GM19238 (cell line): ENCODE measurements at regions not wholly inside any gene's neighbourhood (a gene's known extent, or its start where the extent isn't known, plus 50 kb on each side); places are given as distances from the start of the nearest gene placed in this dataset.

Experiments used
- DNase-seq: peaks from one replicate; pipeline ENCODE4 v3.0.0; 2011; ENCODE audit warnings: low spot score; ENCODE audit not compliant: insufficient read length

DNA sequence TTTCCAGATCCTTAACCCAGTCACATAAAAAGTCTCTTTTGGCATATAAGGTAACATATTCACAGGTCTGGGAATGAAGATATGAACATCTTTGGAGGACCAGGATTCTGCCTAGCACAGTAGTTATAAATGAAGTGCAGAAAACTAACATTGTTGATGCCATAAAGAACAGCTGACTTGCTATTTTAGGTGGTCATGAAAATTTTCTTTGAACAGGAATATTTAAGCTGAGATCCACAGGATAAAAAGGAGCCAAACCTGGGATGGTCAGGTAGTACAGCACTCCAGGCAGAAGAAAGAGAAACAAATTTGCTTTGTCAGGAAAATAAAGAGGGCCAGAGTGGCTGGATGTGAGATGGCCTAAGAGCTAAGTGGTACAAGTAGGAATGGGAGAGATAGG is 80.0 kb downstream of the CENPW start:
- DNase-seq: no peak

DNA sequence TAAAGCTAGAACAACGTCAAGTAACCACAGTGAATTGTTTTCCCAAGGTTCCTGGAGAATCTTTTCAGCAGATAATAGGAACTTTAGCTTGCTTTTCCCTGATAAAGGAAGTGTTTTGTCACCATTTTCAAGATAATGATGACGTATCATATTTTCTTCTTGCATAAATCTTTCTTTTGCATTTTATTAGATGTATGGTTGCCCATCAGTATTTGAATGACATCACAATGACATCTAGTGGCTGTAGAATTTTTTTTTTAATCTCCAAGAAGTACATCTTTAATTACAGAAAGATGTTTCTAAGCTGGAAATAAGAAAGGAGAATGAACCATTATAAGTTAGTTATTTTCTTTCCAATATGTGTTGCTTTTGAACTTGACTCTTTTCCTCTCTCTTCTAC is 83.0 kb downstream of the CENPW start:
- no peak for DNase-seq

DNA sequence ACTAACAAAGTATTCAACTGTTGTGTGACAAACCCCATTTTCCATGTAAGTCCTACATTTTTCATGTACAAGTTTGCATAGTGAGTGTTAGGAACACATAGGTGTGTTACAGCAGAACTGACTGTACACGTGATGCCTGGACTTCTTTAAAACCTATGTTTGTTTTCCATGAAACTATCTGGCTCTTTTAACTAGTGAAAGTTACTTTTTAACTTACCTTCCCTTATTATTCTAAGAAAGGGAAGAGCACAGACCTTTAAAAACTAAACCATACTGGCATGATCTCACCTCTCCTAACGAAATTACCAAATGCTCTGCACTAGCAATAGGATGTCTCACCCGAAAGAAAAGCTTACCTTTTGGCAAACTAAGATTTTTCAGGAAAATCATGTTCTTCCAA is 87.8 kb downstream of the CENPW start:
- no peak for DNase-seq

DNA sequence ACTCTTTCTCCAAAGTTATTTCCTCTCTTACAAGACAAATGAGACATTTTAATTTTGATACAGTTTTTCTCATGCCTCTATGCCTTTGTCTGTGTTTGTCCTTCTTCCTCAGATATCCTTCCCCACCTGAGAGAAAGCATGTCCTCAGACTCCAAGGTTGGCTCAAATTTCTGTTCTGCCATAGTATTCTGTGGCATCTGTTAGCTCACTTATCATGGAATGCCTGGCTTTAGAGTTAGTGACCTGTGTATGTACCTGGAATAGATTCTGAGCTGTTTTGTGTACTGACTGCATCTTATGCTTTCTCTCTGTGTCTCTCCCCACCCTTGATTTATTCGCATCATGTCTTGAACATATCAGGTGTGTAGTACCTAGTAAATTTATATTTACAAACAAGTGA is 90.0 kb downstream of the CENPW start:
- no peak for DNase-seq

DNA sequence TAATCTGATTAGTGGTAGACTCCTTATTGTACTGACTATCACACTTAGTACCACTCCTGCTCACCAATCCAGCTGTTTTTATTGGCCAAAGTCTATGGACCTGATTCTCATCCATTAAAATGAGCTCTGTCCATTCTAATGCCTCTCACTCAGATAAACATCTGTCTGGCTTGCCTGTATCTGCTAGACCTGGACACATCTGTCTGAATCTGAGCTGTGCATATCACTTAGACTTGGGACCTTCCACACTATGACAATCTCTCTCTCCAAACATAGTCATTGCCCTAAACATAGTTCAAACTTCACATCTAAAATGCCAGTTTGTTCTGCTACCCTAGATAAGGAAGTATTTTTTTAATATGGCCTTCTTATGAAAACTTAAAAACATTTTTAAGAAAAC is 92.6 kb downstream of the CENPW start:
- no peak for DNase-seq

DNA sequence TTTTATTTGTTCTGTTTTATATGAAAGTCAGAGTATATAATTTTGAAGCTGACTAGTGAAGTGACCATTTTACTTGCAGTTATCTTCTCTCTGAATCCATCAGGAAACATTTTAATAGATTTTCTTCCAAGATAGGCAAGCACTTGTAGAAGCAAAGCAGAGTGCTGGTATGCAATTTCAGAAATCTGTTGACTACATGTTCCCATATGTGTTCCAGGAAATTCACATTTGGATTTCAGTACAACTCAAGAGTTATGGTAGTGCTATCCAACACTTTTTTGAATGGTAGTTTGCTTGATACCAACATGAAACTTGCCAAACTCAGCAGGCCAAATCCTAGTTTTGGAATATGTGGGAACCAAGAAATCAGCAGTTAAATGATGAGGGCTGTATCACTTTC is 94.0 kb downstream of the CENPW start:
- no peak for DNase-seq

DNA sequence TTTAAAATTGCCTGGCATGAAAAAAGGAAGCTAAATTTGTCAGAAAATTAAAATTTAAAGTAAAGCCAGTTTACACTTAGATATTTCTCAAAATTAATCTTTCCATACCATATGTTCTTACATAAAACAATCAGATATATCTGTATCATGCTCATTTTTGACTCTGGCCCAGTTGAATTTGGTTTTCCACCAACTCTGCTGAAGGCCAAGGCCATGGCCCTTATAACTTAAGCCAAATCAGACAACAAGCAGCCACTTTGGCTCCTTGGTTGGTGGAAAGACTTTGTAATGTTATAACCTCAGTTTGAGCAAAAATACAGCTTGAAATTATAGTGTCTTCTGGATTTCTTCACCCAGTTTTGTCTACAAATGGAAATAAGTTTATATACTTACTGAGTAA is 97.3 kb downstream of the CENPW start:
- no peak for DNase-seq

DNA sequence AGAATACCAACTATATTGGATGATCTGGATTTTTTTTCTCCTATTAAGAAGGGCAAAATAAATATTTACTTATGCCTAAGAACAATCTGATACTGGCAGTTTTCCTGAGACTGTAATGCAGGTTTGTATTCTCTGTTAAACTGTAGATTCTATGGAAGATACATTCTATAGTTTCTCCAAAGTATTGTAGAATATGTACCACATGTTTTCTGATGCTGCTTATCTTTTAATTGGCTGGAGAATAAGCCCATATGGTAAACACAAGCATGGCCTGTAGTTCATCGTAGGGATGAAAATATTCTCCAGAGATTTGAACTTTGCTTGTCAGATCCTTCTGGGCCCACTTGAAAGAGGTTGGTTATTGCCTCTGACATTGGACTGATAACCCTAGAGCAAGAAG is 99.1 kb downstream of the CENPW start:
- DNase-seq: no peak

DNA sequence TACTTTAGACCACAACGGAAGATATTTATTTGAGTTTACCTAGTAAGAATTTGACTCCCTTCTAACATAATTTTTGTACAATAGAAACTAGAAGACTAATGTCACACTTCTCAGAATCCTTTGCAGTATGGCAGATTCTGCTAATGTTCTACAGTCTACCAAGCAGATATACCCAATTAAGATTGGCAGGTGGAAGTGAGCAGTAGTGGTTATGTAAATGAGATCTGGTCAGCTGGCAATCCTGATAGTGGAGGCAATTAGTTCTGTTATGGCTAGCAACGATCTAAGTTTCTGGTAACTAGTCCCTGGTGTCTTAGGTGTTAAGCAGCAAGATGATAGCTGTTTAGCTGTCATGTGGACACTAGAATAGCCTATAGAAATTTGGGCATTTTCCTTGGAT is 101.0 kb downstream of the CENPW start:
- DNase-seq: no peak

DNA sequence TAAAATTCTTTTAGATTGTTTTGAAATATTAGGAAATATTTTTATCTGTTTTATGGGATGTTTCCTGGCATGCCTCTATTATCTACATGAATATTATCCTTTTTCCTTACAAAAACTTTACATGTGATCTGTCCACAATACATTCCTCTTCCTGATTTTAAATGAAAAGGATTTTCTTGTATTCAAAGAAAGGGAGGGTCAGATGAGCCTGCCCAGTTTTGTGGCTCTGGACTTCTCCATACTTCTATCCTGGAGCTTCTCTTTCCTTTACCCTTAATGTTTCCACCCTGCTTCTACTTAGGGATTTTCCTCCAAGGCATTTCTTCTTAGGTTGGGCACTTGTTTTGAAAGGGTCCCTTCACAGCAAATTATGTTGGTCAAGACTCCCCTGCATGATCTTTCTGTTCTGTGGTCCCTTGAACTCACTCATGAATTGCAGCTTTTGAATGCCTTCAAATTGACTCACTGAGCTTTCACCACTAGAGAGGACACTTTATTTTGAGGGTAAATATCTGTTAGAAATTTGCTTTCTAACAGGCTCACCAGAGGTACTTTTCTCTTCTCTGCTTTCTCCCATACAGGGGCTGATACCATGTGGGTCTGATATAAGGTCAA is 104.9 kb downstream of the CENPW start:
- no peak for DNase-seq

DNA sequence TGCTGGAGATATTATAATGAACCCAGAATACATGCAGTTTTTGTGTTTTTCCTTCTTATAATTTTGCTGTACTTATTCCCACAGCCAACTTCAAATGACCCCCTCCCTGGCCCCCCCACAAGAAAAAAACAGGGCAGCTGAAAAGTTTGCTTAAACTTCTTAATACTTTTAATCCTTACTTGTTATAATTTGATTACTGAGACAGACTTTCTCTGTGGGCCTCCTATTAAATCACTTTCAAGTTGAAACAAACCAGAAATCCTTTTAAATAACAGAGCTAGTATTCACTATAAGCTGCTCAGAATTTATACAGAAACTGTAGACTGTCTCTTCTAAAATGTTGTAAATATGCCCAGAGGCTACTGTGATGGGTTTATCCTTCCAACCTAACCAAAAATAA is 106.3 kb downstream of the CENPW start:
- no peak for DNase-seq

DNA sequence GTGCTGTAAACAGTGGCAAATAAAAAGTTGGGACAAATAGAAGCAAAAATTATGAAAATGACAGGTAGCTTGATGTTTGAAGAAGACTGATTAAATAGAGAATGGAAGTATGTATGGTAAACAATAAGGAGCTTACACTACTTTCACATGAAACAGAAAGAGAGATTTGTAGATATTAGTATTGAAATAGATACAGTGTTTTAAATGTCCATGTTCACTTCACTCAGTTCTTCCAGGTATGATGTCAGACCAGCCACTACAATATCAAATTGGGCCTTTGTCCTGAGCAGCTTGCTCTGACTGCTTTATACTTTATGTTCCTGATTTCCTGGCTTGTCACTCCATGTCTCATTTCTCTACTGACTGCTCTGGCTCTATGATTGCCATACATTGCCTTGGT is 107.5 kb downstream of the CENPW start:
- no peak for DNase-seq

DNA sequence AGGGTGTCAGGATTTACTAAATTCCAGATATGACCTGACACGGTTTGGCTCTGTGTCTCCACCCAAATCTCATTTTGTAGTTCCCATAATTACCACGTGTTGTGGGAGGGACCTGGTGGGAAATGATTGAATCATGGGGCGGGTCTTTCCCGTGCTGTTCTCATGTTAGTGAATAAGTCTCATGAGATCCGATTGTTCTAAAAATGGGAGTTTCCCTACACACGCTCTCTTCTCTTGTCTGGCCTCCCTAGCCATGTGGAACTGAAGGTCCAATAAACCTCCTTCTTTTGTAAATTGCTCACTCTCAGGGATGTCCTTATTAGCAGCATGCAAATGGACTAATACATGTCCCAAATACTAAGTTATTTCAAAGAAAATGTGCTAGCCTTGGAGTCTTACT is 121.1 kb downstream of the CENPW start:
- DNase-seq: no peak

DNA sequence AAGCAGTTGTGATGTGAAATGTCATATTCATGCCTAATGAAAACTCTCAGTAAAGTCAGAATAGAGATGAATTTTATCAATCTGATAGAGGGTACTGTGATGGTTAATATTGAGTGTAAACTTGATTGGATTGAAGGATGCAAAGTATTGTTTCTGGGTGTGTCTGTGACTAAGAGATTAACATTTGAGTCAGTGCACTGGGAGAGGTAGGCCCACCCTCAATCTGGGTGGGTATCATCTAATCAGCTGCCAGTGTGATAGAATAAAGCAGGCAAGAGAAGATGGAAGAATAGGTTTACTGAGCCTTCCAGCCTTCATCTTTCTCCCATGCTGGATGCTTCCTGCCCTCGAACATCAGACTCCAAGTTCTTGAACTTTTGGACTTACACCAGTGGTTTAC is 124.3 kb downstream of the CENPW start:
- DNase-seq: no peak

DNA sequence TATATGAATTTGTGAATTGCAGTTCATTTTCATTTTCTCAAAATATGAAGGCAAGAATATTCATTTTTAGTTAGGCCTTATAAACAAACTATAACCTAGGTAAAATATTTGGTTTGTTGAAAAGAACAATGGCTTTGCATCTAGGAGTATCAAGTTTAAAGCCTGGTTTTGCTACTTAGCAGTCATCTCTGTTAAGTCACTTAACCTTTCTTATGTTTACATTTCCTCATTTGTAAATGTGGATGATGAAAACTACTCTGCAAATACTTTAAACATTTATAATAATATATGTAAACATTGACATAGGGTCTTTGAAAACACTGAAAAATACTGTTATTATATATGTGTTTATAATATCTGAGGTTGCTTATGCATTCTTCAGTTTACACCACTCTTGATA is 135.5 kb downstream of the CENPW start:
- no peak for DNase-seq

DNA sequence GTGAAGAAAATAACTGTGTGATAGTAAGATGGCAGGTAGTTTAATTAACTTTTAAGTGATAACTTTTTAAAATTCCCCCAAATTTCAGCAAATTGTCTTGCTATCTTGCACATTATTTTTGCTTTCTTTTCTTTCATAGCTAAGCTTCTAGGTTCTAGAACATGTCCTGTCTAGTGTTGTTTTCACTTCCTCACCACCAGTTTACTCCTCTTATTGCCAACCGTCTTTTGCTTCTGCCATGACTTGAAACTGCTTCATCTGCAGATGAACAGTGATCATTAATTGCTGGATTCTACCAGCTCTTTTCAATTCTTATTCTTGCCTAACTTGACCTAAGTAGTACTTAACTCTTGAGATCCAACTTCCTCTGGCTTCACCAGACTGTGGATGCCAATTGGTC is 137.8 kb downstream of the CENPW start:
- no peak for DNase-seq

DNA sequence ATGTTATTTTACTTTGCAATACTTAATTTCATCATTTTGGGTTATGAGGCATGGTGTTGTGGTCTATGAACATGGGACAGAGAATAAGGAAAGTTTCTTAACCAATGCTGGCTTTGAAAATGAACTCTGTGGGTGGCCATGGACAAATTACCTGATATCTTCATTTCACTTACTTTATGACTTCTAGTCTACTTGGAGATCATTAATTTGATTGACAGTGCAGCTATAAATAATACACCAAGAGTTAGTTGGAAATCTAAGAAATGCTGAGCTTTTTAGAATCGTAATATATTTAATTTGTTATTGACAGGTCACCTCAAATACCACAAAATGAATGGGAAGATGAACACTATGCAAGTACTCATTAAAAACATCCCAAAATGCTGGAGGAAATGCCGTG is 140.4 kb downstream of the CENPW start:
- DNase-seq: no peak

DNA sequence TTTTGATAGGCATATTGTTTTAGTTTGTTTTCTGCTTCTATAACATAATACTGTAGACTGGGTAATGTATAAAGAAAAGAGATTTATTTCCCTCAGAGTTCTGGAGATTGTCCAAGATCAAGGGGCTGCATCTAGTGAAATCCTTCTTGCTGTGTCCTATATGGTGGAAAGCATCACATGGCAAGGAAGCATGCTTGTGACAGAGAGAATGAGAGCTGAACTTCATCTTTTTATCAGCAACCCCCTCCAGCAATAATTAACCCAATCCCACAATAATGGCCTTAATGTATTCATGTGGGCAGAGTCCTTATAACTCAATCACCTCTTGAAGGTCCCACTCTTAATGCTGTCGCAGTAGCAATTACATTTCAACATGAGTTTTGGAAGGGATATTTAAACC is 141.4 kb downstream of the CENPW start:
- DNase-seq: no peak

DNA sequence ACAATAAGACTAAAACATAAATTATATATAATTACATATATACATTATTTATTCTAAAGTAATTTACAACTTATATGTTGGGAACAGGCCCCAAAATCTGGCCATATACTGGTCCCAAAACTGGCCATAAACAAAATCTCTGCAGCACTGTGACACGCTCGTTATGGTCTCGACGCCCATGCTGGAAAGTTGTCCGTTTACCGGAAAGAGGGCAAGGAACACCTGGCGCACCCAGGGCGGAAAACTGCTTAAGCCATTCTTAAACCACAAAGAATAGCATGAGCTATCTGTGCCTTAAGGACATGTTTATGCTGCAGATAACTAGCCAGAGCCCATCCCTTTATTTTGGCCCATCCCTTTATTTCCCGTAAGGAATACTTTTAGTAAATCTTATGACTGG is 164.9 kb downstream of the CENPW start:
- no peak for DNase-seq

DNA sequence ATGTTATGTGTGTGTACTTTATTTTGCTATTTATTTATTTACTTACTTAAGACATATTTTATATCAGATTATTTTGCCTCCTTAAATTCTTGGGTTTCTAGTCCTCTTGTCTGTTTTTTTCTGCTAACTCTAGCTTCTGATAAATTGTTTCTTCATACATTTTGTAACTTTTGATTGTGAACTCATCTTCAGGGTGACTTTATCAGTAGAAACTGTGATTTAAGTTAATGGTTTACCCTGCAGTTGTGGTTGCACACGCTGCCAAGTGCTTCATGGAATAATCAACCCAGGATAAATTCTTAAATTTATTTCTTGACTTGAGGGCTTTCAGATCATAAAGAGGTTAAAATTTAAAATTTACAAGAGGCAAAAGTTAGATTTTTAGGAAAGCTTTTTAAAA is 173.3 kb downstream of the CENPW start:
- DNase-seq: no peak

DNA sequence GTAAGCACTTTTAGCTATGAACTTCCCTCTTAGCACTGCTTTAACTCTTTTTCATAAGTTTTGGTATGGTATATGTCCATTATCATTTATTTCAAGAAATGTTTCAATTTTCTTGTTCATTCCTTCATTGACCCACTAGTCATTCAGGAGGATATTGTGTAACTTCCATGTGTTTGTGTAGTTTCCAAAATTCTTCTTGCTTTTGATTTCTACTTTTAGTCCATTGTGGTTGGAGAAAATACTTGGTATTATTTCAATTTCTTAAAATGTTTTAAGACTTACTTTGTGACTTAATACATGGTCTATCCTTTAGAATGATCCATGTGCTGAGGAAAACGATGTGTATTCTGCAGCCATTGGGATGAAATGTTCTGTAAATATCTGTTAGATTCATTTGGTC is 176.5 kb downstream of the CENPW start:
- no peak for DNase-seq

DNA sequence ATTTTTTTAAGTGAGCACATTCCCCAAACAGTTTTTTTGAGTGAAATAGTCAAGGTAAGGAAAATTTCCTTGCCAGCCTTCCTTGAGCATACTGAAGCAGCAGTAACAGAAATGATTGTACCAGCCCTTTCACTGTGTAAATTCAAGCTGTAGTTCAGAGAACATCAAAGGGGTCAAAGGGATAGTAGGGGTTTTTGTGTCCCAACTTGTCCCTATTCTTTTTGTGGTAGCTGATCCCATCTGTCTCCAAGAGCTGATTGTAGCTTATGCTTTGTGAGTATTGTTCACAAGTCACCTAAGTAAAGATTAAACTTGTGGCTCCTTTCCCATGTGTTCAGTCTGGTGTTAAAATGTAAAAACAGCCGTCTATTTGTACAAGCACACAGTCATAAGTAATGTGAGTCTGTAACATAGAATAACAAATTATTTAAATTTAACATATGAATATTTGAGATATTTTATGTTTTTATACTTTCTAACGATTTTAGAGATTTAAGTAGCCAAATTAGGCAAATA is 185.0 kb downstream of the CENPW start:
- no peak for DNase-seq

DNA sequence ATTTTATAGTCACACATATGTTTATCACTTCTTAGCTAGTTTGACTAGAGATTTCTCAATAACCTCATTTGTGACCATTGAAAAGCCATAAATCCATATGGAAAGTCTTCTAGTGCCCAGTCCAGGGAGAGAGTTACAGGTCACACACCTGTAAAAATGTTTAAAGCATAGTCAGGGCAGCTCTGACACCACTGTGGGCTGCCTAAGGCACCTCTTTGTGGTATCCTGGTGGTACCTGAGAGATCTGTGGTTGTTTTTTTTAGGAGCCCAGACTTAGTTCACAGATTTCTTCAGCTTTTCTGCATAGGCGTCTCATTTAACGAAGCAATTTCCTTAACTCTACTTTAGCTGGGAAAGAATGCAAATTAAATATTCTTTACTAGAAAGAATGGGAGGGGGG is 186.6 kb downstream of the CENPW start:
- DNase-seq: no peak

DNA sequence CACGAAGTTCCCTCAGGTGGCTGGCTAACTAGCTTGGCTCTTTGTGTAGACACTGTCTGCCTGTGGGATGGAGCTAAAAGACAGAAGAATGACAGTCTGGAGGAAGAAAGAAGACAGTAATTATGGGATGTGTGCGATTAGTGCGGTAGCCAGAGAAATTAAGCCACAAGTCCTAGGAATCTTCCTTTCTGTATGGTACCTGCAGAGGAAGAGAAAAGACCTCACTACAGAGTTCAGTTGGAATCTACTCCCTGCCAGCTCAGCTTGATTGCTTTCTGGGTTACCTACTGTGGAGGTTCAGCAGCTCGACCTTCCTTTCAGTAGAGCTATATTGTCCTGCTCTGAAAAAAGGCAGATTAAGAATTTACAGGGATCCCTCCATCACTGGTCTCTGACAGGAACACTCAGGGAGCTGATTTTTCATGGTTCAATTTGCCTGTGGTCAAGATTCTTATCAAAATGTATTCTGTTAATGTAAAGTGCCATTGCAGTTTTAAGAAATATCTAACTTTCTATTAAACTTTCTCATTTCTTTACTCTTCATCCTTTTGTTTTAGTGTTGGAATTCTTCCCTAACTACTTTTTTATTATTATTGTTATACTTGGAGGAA is 187.2 kb downstream of the CENPW start:
- no peak for DNase-seq
